DND-41 (cell line): ENCODE measurements at regions not wholly inside any gene's neighbourhood (a gene's known extent, or its start where the extent isn't known, plus 50 kb on each side); places are given as distances from the start of the nearest gene placed in this dataset.

Source experiments
- ATAC-seq: fragments of 200-7000 bp; cut with Tn5 transposase; 3 replicates; pipeline ENCODE4 v1.9.1; 2021; ENCODE audit warnings: low read depth; ENCODE audit not compliant: insufficient read depth
- DNase-seq: peaks from one replicate; pipeline ENCODE4 v3.0.0-alpha.2; 2020
- H2AFZ ChIP-seq: 2 replicates; pipeline ENCODE4 v1.6.0; 2012; ENCODE audit warnings: low read depth, low read length
- H3K27ac ChIP-seq: 2 replicates; pipeline ENCODE4 v1.5.1; 2012; ENCODE audit warnings: low read length, inconsistent platforms
- H3K27me3 ChIP-seq: fragments of 200-600 bp; sonication (generic); 2 replicates; pipeline ENCODE4 v1.6.0; 2012; ENCODE audit warnings: low read length, mild to moderate bottlenecking, inconsistent platforms; ENCODE audit not compliant: insufficient read depth, poor library complexity
- H3K36me3 ChIP-seq: 2 replicates; pipeline ENCODE4 v1.5.1; 2012; ENCODE audit warnings: low read length, inconsistent platforms; ENCODE audit not compliant: insufficient read depth
- H3K4me1 ChIP-seq: 2 replicates; pipeline ENCODE4 v1.5.1; 2012; ENCODE audit warnings: mild to moderate bottlenecking, low read length; ENCODE audit not compliant: insufficient read depth
- H3K4me2 ChIP-seq: 2 replicates; pipeline ENCODE4 v1.6.0; 2012; ENCODE audit warnings: mild to moderate bottlenecking, moderate library complexity, low read length, inconsistent platforms; ENCODE audit not compliant: insufficient read depth
- H3K4me3 ChIP-seq, 2 experiments: fragments of 200-600 bp in 1 of 2; shearing (Covaris generic) in 1 of 2; 2 replicates each; pipeline ENCODE4 v1.5.1; 2012 to 2016; ENCODE audit warnings: inconsistent platforms in 2 of 2, low read length in 2 of 2, mild to moderate bottlenecking in 2 of 2, low read depth in 1 of 2, moderate library complexity in 1 of 2
- H3K79me2 ChIP-seq: 2 replicates; pipeline ENCODE4 v1.6.0; 2012; ENCODE audit warnings: low read length, inconsistent platforms; ENCODE audit not compliant: insufficient read depth
- H3K9ac ChIP-seq: 2 replicates; pipeline ENCODE4 v1.6.0; 2012; ENCODE audit warnings: low read depth, mild to moderate bottlenecking, inconsistent platforms, low read length, moderate library complexity
- H3K9me3 ChIP-seq: 2 replicates; pipeline ENCODE4 v1.5.1; 2012; ENCODE audit warnings: low read length, moderate library complexity, mild to moderate bottlenecking, inconsistent platforms; ENCODE audit not compliant: insufficient read depth, severe bottlenecking
- H4K20me1 ChIP-seq: 2 replicates; pipeline ENCODE4 v1.6.0; 2012; ENCODE audit warnings: low read length; ENCODE audit not compliant: insufficient read depth
- CTCF ChIP-seq: IDR thresholded peaks from 2 replicates; pipeline ENCODE4 v1.5.1; 2012; ENCODE audit warnings: borderline replicate concordance, low read length, moderate library complexity, mild to moderate bottlenecking; ENCODE audit not compliant: poor library complexity, severe bottlenecking; ENCODE audit errors: extremely low read depth
- EZH2 ChIP-seq: IDR thresholded peaks from 3 replicates; pipeline ENCODE4 v1.6.1; 2012; ENCODE audit warnings: borderline replicate concordance, low read depth, mild to moderate bottlenecking, moderate library complexity, low read length, inconsistent platforms; ENCODE audit not compliant: severe bottlenecking

GRCh38 chr6:166861304-166861703 lies 95.0 kb downstream of the RNASET2 start:
- Histone ChIP-seq H2AFZ (no peak overlapping the region), H3K79me2 (no peaks in the 10 kb centered on the region), H3K27ac (no peak overlapping the region), H3K9me3 (no peaks in the 10 kb centered on the region), H4K20me1 (no peaks in the 10 kb centered on the region), H3K4me3 (no peak overlapping the region), H3K4me1 (peaks cover 10% of the 10 kb centered on the region; the same call in 1 of the 2 replicates), H3K4me2 (no peak overlapping the region), H3K27me3 (peaks cover 31% of the 10 kb centered on the region), H3K36me3 (no peaks in the 10 kb centered on the region), H3K9ac (no peak overlapping the region)
- TF ChIP-seq CTCF (no peak), EZH2 (no peak)
- ATAC-seq (no peak), DNase-seq (no peak)

GRCh38 chr6:166860392-166860791 lies 96.0 kb downstream of the RNASET2 start:
- Histone ChIP-seq H4K20me1 (no peaks in the 10 kb centered on the region), H3K9ac (no peak overlapping the region), H3K79me2 (no peaks in the 10 kb centered on the region), H2AFZ (no peak overlapping the region), H3K27me3 (peaks cover 31% of the 10 kb centered on the region), H3K9me3 (no peaks in the 10 kb centered on the region), H3K4me3 (no peak overlapping the region), H3K36me3 (no peaks in the 10 kb centered on the region), H3K4me1 (peaks cover 10% of the 10 kb centered on the region; the same call in 1 of the 2 replicates), H3K4me2 (no peak overlapping the region), H3K27ac (no peak overlapping the region)
- ATAC-seq (no peak), DNase-seq (no peak)
- no peak for TF ChIP-seq CTCF
- TF ChIP-seq EZH2 = no peak

- Histone ChIP-seq H3K27ac (no peak overlapping the region), H3K4me2 (no peak overlapping the region), H4K20me1 (no peaks in the 10 kb centered on the region), H3K79me2 (no peaks in the 10 kb centered on the region), H2AFZ (no peak overlapping the region), H3K9me3 (no peaks in the 10 kb centered on the region), H3K9ac (no peak overlapping the region), H3K36me3 (no peaks in the 10 kb centered on the region), H3K4me1 (no peaks in the 10 kb centered on the region), H3K27me3 (peaks cover 11% of the 10 kb centered on the region), H3K4me3 (no peak overlapping the region)
- TF ChIP-seq EZH2 = no peak
- no peak for TF ChIP-seq CTCF
- no peak for ATAC-seq
- no peak for DNase-seq
Measured at GRCh38 chr6:166855416-166855815, 100.9 kb downstream of the RNASET2 start.
